Peyer's patch (tissue), 4 donors: ENCODE measurements at regions not wholly inside any gene's neighbourhood (a gene's known extent, or its start where the extent isn't known, plus 50 kb on each side); places are given as distances from the start of the nearest gene placed in this dataset.

Experiments
- DNase-seq, 3 donors: peaks; one replicate each; pipeline ENCODE4 v3.0.0-alpha.2; 2017 to 2019
- H3K27ac ChIP-seq, 4 donors: fragments of 200-600 bp; sonication (generic); one replicate each; pipeline ENCODE4 v1.5.1; 2016 to 2019
- H3K27me3 ChIP-seq, 2 donors: fragments of 200-600 bp; sonication (generic); one replicate each; pipeline ENCODE4 v1.5.1; 2019
- H3K36me3 ChIP-seq, 3 donors: fragments of 200-600 bp; sonication (generic); one replicate each; pipeline ENCODE4 v1.5.1; 2016 to 2019
- H3K4me1 ChIP-seq, 4 donors: fragments of 200-600 bp; sonication (generic); one replicate each; pipeline ENCODE4 v1.5.1; 2016 to 2019
- H3K4me3 ChIP-seq, 4 donors: fragments of 200-600 bp; sonication (generic); 1 replicate in 3 of 4; 2 replicates in 1 of 4; pipeline ENCODE4 v1.5.1; 2016 to 2019; ENCODE audit warnings: mild to moderate bottlenecking in 1 of 4
- H3K9me3 ChIP-seq, 4 donors: fragments of 200-600 bp; sonication (generic); one replicate each; pipeline ENCODE4 v1.5.1; 2016 to 2019; ENCODE audit warnings: mild to moderate bottlenecking in 1 of 4
- CTCF ChIP-seq, 6 experiments: fragments of 450-650 bp in 4 of 6; fragments of 200-600 bp in 2 of 6; sonication (generic) in 1 of 6; IDR thresholded peaks; one replicate each; pipeline ENCODE4 v1.5.1; 2017 to 2019; ENCODE audit warnings: antibody characterized with exemption in 6 of 6, mild to moderate bottlenecking in 3 of 6, moderate library complexity in 1 of 6
- POLR2A ChIP-seq, 2 donors: fragments of 450-650 bp; IDR thresholded peaks; one replicate each; pipeline ENCODE4 v1.5.1; 2017; ENCODE audit warnings: antibody characterized with exemption in 2 of 2, mild to moderate bottlenecking in 2 of 2, moderate library complexity in 2 of 2

GRCh38 chr7:41110186-41110585 is 592.7 kb downstream of the INHBA start:
- Histone ChIP-seq H3K4me1 (no peaks in the 10 kb centered on the region), H3K36me3 (no peaks in the 10 kb centered on the region), H3K27ac (no peak overlapping the region), H3K9me3 (no peaks in the 10 kb centered on the region), H3K27me3 (no peaks in the 10 kb centered on the region), H3K4me3 (no peak overlapping the region)
- DNase-seq, result no peak
- TF ChIP-seq POLR2A (IDR thresholded peaks at IDR 0.05) (no peak), CTCF (IDR thresholded peaks at IDR 0.05) (no peak)

GRCh38 chr7:41108821-41109220 is 594.1 kb downstream of the INHBA start:
- Histone ChIP-seq H3K4me1 (no peaks in the 10 kb centered on the region), H3K9me3 (no peaks in the 10 kb centered on the region), H3K27me3 (no peaks in the 10 kb centered on the region), H3K36me3 (no peaks in the 10 kb centered on the region), H3K4me3 (no peak overlapping the region), H3K27ac (no peak overlapping the region)
- TF ChIP-seq CTCF (IDR thresholded peaks at IDR 0.05) (no peak), POLR2A (IDR thresholded peaks at IDR 0.05) (no peak)
- DNase-seq, result no peak

- H3K36me3 ChIP-seq, result no peaks in the 10 kb centered on the region
- TF ChIP-seq POLR2A (IDR thresholded peaks at IDR 0.05) (no peak), CTCF (IDR thresholded peaks at IDR 0.05) (no peak)
- no peaks in the 10 kb centered on the region for H3K9me3 ChIP-seq
- no peak overlapping the region for H3K27ac ChIP-seq
- no peaks in the 10 kb centered on the region for H3K4me1 ChIP-seq
- no peaks in the 10 kb centered on the region for H3K27me3 ChIP-seq
- no peak overlapping the region for H3K4me3 ChIP-seq
- no peak for DNase-seq
Measured at GRCh38 chr7:41107938-41108448, 594.9 kb downstream of the INHBA start.

DNA sequence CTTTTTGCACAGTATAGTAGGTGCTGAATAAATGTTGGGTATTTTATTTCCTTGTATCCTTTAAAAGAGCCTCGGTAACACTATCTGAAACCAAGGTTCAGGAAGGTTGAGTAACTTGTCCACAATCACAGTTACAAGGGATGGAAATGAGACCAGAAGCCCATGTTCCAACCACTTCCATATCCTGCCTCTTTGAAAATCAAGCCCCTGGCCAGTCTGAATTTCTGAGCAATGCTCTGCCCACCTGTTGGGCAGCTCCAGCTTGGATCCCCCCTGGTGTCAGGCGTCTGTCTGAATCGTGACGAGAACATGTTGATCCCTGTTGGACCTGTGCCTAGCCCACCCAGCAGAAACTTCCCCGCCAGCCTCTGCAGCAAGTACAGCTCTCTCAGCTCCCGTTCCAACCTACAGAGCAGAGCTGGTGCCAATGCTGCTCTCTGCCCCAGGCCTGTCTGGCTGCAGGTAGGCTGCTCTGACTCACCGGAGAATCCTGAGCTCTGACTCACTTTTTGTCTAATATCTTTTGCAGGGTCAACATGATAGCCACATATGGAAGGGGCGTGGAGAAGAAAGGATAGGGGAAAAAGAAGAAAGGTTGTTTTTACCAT is 595.5 kb downstream of the INHBA start:
- no peaks in the 10 kb centered on the region for H3K4me1 ChIP-seq
- no peak overlapping the region for H3K4me3 ChIP-seq
- no peaks in the 10 kb centered on the region for H3K36me3 ChIP-seq
- no peaks in the 10 kb centered on the region for H3K9me3 ChIP-seq
- no peak overlapping the region for H3K27ac ChIP-seq
- H3K27me3 ChIP-seq, result no peaks in the 10 kb centered on the region
- TF ChIP-seq CTCF (IDR thresholded peaks at IDR 0.05), result no peak
- DNase-seq, result no peak

DNA sequence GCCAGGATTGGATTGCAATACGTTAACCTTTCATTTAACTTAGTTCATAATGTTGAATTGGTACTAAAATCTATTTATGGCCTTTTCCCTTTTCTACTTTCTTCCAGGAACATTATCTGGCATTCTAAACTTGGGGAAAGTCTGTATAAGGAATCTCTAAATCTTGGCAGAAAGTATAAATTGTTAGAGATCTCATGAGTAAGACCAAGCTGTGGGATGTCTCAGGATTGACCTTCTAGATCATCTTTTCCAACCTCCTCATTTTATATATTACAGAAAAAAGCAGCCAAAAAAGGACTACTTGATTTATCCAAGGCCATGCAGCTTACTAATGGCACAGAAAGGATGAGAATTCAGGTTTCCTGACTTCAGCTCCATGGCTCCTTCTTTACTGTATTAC is 598.3 kb downstream of the INHBA start:
- Histone ChIP-seq H3K27me3 (no peaks in the 10 kb centered on the region), H3K36me3 (no peaks in the 10 kb centered on the region), H3K27ac (no peak overlapping the region), H3K4me1 (no peaks in the 10 kb centered on the region), H3K9me3 (no peaks in the 10 kb centered on the region), H3K4me3 (no peak overlapping the region)
- no peak for DNase-seq
- no peak for TF ChIP-seq POLR2A (IDR thresholded peaks at IDR 0.05)
- TF ChIP-seq CTCF (IDR thresholded peaks at IDR 0.05), result no peak

DNA sequence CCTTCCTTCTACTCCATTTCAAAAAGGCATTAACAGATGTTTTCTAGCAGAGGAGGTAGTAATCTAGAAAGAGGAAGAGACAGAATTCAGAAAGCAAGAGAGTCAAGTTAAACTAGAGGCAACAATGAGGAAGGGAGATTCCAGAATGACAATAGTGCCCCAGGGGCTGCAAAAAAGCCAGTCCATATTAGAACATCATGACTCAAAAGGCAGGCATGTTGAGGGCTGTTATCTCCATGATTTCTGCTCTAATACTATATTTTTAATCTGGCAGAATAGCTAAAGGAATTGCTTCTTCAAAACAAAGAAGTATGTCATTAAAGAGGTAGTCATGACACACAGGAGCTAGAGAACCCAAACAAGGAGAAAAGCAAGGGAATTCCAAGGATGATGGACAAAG is 599.6 kb downstream of the INHBA start:
- H3K27me3 ChIP-seq, result no peaks in the 10 kb centered on the region
- no peak overlapping the region for H3K27ac ChIP-seq
- H3K36me3 ChIP-seq, result no peaks in the 10 kb centered on the region
- H3K4me3 ChIP-seq, result no peak overlapping the region
- no peaks in the 10 kb centered on the region for H3K9me3 ChIP-seq
- no peaks in the 10 kb centered on the region for H3K4me1 ChIP-seq
- TF ChIP-seq CTCF (IDR thresholded peaks at IDR 0.05) (no peak), POLR2A (IDR thresholded peaks at IDR 0.05) (no peak)
- DNase-seq, result no peak
